GM12892 (cell line): ENCODE measurements at regions not wholly inside any gene's neighbourhood (a gene's known extent, or its start where the extent isn't known, plus 50 kb on each side); places are given as distances from the start of the nearest gene placed in this dataset.

ENCODE experiments used
- POLR2A ChIP-seq: IDR thresholded peaks from 2 replicates; pipeline ENCODE4 v1.6.1; 2011; ENCODE audit warnings: low read depth, low read length, control low read depth
- POLR2AphosphoS5 ChIP-seq: IDR thresholded peaks from 2 replicates; pipeline ENCODE4 v1.6.1; 2011; ENCODE audit warnings: low read depth, low read length, control low read depth

DNA sequence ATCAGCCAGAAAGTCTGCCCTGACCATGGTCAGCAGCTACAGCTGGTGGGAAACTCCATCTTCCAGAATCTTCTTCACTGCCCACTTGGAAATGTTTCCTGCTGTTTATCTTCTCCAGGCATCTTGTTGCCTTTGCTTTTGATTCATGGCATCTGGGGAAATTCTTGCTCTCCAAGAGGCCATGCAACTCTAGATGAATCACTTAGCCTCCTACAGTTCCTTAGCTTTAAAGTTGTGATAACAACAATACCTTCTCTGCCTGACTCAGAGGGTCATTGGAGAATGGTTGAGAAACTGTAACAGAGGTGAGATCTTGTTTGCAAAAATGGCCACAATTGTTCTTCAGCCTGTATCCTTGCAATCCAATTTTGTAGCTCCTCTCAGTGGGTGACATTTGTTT lies 121.0 kb upstream of the VRK1 start:
- TF ChIP-seq POLR2A (no peak), POLR2AphosphoS5 (no peak)
